Kidney glomerular epithelial cell (primary cell): ENCODE measurements at regions not wholly inside any gene's neighbourhood (a gene's known extent, or its start where the extent isn't known, plus 50 kb on each side); places are given as distances from the start of the nearest gene placed in this dataset.

ENCODE experiments used
- DNase-seq: peaks from one replicate; lab custom pipeline; 2025; lab: John Stamatoyannopoulos, UW

DNA sequence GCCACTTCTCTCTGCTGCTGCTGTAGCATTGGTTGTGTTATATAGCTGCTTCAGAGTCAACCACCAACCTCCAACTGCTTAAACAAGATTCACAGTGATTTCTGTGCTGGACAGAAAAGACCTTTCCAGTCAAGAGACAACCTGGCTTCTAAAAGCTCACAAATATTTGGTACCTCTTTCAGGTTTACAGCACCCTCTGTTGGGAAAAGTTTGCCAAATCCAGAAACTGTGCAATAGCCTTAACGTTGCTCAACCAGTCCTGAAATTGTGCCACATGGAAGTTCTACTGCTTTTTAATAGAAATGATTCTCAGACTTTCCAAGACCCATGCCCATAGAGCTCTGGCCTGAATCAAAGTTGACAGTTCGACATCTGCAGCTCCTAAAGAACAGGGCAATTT lies 842.1 kb upstream of the HTR2C start:
- no peak for DNase-seq

DNA sequence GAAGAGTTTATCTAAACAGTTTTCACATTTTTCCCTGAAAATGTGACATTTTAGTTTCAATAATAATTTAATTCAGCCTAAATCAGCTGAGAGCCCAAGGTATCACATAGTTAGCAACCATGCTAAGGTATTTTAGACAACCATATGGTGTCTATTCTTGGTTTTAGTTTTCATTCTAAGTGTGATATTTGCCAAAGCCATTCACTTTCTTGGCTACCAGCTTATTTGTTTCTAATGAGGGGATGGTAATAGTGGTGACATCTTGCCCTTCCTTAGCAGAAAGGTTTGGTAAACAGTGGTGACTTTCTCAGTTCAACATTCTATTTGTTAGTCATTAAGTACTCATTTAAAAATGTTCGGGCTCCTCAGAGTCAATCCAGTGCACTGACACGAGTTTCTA lies 854.9 kb upstream of the HTR2C start:
- DNase-seq: no peak

DNA sequence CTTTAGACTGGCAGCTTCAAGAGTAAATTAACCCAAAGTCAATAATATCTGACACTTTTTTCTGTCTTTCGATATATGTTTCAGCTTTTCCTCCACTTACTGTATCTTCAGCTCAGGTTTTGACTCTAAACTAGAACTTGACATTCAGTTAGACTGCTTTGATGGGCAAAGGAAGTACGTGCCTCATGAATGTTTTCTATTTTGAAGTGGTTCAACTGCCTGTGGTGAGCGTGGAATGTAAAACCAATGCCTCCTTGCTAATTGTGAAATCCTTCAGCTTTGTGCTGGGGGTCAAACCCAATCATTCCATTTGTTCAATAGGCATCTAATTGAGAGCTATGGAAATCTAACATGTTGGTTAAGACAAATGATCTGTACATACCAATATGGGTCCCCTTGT lies 857.0 kb upstream of the HTR2C start:
- DNase-seq: no peak

DNA sequence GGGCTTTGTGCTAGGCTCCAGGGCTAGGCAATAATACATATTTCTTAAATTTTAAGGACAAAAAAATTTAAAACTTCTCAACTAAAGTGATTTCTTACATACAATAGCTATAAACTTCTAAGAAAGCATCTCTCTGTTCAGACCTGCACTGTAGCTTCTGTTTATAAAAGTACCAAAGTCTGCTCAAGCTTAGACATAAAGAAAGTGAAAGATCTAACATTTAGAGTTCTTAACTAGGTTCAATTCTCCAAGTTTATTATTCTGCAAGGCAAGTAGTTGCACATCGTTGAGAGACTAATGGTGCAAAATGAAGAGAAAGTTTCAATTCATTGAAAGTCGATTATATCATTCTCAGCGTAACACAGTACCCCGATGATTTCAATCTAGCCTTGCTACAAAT lies 857.4 kb upstream of the HTR2C start:
- DNase-seq: no peak

DNA sequence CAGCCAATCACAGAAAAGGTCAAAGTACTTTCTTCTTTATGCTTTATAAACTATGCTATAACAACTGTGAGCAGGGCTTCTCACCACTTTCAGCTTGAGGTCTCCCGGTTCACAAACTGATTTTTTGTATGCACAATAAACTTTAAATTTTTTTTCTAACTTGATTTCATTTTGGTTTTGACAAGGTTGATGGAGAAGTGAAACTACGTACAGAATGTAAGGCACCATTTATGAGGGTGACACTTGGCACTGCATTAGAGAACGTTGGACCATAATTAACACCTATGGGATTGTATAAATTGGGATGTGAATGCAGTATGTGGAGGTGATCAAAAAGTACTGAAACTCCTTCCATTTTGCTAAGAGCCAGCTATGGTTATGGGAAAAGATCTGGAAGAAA lies 857.9 kb upstream of the HTR2C start:
- DNase-seq: no peak

DNA sequence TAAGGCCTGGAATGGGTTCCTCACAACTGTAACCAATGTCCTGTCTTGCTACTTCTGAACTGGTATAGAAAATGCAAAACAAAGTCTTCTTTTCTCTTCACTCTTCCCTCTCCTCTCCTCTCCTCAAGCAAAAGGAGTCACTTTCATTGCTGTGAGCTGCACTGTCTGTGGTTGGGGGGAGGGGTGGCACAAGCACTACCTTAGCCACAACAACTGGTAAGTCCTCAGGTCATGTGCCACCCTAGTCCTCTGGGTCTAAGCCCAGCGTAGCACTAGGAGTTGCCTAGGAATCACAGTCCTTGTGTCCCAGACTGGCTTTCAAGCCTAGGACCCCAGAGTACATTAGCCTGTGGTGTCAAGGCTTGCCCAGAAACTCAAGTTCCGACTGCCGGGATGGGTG lies 859.3 kb upstream of the AMOT start:
- DNase-seq: no peak

DNA sequence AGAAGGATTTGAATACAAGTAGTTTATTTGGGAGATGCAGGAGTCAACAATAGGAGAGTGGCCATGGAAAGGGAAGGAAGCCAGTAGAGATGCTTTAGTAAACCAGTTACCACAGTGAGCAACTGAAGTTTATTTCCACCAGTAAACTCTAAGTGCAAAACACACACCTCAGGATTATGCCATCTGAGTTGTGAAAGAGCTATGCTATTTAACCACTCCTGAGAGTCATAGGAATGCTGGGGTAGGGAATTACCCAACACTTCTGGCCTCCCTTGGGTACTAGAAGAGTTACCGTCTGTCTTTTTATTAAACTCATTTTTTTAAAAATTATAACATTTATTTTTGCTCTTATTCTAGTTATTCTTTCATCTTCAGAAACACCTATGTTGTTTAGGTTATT lies 834.6 kb upstream of the AMOT start:
- DNase-seq: no peak

DNA sequence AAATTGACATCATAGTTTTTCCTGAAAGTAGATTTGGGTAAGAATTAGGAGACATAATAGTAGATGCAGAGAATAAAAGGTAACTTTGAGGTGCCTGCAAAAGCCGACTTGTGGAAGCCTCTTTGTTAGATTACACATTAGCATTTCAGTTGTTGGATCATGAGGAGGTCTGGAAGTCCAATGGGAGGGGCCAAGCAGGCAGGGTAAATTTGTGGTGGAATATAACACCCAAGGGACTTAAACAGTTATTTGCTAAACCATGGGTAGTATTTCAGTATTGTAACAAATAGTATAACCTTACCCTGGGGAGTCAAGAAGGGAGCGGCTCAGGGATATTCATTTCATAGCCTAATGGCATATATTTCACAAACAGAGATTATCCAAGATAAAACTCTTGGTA lies 810.7 kb upstream of the AMOT start:
- no peak for DNase-seq

DNA sequence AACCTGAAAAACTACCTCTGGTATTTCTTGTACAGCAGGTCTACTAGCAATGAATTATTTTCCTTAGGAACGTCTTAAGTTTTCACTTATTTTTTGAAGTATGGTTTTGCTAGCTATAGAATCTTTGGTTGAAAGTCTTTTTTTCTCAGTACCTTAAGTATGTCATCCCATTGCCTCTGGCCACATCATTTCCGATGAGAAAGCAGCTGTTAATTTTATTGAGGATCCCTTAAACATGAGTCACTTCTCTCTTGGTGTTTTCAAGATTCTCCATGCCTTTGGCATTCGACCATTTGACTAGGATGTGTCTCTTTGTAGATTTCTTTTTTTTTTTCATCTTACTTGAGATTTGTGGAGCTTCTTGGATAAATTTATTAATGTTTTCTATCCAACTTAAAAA lies 803.8 kb upstream of the AMOT start:
- DNase-seq: no peak

DNA sequence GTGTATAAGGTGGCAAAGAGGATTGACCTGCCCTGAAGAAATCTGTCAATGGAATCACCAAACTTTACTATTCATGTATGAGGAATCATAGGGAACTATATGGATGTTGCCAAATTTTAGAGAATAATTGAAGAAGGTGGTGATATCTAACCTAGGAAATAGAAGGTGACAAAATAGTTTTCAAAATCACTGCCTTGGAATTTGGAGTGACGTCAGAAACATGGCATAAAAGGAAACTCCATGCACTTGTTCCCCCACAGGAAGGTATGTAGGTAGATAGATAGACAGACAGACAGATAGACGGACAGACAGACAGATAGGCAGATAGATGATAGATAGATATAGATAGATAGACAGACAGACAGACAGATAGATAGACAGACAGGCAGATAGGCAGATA lies 793.9 kb upstream of the AMOT start:
- no peak for DNase-seq

DNA sequence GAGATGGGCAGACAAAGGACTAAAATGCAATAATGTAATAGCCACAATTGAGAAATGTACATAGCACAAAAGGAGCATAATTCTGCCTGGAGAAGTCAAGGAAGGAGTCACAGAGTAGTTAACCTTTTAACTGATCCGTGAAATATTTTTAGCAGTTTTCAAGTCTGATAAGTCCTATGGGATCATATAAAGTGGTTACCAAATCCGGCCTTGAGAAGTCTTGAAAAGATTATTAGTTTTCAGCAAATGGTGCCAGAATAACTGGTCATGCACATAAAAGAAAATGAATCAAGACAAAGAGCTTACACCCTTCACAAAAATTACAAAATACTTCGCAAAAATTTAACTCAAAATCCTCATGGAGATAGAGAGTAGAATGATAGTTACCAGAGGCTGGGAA lies 788.7 kb upstream of the AMOT start:
- no peak for DNase-seq

DNA sequence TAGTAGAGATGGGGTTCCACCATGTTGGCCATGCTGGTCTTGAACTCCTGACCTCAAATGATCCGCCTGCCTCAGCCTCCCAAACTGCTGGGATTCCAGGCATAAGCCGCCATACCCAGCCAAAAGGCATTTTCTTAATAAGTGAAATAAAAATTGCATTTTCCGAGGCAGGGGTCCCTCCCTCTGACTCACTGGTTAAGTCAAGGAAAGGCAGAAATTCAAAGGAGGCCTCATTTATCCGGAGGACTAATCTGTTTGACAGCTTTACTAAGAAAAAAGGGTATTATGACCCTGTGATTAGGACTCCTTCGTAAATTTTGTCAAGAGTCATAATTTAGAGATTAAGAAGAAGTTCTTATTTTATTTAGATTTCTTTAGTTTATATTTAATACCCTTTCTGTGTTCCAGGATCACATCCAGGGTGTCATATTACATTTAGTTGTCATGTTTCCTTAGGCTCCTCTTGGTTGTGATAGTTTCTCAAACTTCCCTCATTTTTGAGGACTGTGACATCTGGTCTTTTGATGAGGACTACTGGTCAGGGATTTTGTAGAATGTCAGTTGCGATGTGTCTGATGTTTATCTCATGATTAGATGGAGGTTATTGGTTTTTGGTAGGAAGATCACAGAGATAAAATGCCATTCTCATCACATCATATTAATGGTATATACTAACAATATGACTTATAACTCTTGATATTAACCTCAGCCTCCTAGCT lies 753.7 kb upstream of the AMOT start:
- no peak for DNase-seq

DNA sequence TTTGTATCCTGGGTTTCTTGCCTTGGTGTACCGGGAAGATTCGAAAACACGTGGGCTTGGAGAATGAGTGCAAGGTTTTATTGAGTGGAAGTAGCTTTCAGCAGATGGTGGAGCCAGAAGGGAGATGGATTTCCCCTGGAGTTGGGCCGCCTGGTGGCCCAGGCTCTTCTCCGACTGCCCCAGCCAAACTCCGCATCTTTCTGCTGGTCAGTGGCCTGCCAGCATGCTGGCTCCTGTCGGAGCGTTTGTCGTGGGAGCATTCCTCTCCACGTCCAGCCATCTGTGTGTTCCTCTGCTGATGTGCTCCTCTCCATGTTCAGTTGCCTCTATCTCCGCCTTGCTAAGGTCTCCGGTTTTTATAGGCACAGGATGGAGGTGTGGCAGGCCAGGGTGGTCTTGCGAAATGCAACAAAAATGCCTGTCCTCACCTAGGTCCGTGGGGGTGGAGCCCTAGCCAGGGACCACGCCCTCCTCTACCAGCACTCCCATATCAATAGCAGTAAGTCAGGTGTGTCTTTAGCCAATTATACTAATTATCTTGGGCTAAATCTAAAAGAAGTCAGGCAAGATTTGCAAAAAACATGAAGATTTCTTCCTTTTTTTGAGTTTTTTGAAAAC lies 745.8 kb upstream of the AMOT start:
- no peak for DNase-seq

DNA sequence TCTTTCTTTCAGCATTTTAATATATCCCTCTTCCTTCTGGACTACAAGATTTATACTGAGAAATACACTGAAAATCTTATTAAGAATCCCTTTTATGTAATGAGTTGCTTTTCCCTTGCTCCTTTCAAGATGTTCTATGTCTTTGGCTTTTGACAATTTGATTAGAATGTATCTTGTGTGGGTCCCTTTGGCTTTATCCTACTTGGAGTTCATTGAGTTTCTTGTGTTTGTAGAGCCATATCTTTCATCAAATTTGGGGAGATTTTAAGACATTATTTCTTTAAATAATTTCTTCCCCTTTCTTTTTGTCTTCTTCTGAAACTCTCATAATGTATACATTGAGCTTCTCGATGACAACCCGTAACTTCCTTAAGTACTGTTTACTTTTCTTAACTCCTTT lies 739.9 kb upstream of the AMOT start:
- no peak for DNase-seq

DNA sequence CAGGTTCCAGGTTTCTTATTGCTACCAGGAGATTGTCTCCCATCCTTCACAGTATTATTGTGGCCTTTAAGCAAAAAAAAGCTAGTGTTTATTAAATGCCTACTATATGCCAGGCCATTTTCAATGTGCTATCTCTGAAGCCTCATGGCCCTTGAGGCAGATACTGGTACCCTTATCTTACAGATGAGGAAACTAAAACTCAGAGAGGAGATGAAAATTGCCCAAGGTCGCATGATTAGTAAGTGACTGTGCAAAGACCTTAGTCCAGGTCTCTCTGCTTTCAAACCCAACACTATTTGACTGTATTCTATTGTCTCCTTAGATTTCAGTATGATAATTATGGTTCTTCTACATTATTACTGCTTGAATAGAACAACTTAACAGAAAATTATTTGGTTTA lies 717.9 kb upstream of the AMOT start:
- no peak for DNase-seq

DNA sequence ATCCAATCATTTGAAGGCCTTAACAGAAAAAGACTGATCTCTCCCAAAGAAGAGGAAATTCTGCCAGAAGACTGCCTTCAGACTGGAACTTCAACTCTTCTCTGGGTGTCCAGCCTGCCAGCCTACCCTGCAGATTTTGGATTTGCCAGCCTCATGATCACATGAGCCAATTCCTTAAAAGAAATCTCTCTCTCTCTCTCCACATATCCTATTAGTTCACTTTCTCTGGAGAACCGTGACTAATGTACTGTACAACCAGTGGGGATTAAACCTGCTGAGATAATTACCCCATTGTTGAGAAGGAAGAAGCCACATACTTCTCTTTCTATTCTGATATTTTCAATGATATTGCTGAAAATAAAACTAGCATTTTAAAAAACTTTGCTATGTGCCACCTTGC lies 711.3 kb upstream of the AMOT start:
- DNase-seq: no peak

DNA sequence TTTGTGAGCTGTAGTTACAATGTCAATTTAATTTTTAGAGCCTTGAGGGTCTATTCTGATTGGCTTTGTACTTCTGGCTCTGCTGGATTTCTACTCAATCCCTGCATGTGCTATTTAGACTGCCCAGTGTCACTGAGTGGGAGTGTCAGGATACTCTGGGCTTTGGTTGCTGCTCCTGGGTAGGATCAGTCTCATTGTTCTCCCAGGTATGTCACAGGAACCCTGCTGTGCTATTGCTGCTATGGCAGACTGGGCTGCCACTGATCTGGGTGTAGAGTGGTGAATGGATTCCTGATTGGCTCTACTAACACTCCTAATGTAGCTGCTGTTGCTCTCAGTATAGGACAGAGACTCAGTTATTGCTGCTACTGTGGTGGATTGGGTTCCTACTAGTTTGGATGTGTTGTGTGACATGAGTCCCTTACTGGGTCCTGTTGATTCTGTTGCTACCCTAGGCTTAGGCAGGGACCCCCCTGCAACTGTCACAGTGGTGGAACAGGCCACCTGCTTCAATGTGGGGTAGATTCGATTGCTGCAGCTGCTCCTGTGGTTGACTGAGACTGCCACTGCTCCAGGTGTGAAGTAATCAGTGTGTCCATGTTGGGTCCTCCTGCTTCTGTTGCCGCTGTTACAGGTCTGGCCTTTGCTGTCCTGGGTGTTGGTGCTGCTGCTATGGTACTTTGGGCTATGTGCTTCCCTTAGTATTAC lies 707.8 kb upstream of the AMOT start:
- DNase-seq: no peak

DNA sequence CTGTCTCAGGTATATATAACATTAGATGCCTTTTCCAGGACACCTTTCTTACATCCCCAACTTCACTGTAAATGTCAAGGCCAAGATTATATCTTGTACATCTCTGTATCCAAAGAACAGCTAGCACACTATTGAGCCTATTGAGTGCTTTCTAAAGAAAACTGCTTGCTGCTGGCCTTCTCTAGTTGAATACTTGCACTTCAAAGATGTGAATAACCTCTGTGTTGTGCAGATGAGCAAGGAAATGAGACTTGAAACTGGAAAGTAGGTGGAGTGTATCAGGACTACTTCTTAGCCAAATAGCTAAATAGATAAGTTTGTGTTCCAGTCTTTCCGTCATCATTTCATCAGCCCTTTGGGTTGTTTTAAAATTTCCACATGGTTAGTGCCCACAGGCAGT lies 704.4 kb upstream of the AMOT start:
- DNase-seq: no peak

DNA sequence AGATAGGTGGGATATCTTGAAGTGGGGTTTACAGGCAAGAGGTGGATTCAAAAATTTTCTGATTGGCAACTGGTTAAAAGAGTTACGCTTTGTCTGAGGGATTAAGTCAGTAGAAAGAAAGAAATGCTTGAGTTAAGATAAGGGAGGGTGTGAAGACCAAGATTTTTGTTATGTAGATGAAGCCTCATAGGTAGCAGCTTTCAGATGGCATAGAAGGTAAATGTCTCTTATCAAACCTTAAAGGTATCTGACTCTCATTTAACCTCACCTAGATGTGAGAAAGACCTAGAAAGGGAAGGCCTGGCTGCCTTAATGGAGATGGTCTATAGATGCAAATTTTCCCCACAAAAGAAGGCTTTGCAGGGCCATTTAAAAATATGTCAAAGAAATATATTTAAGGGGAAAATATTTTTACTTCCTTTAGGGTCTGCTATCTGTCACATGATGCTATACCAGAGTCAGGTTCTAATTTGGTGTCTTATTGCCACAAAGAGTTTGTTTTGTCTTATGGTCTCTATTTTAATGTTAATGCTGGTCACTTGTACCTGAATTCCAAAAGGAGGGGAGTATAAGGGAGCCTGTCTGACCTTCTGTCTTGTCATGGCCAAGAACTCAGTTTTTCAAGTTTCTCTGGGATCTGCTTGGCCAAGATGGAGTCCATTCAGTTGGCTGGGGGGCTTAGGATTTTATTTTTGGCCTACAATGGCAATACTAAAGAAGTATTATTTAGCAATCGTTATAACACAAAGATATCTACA lies 699.1 kb upstream of the AMOT start:
- no peak for DNase-seq

DNA sequence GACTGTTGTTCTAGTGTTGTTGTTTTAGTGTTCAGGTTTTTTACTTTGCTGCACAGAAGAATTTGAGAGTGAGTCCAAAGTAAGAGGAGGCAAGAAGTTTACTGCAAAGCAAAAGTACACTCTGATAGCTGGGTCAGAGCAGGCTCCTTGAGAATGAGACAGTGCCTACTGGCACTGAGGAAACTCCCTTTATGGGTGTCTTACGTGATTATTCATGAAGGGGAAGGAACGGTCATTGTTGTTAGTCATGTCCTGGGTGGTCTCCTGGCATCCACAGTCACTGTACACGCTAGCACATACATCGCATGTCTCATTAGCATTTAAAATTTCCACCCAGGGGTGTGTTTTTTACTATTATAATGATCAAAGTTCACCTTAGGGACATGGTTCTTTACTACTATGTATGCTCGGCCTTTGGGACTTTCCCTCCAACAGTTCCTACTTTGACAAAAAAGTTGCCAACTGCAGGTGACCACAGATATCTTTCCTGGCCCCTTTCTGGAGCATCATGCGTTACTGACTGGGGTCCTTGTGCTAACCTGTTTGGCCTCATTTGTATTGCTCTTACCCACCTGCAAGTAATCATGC lies 688.9 kb upstream of the AMOT start:
- no peak for DNase-seq

DNA sequence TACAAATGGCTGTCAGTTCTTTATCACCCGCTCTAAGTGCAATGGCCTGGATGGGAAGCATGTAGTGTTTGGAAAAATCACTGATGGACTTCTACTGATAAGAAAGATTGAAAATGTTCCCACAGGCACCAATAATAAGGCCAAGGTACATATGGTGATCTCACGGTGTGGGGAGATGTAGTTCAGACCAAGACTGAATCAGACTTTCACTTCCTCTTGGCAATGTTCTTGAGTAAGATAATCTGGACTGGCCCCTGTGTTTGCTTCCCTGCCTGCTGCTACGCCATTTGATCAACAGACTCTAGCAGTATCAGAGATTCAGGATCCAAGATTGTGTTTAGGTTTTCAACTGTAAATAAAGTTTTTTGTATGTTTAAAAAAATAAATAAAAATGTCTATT lies 682.2 kb upstream of the AMOT start:
- no peak for DNase-seq

DNA sequence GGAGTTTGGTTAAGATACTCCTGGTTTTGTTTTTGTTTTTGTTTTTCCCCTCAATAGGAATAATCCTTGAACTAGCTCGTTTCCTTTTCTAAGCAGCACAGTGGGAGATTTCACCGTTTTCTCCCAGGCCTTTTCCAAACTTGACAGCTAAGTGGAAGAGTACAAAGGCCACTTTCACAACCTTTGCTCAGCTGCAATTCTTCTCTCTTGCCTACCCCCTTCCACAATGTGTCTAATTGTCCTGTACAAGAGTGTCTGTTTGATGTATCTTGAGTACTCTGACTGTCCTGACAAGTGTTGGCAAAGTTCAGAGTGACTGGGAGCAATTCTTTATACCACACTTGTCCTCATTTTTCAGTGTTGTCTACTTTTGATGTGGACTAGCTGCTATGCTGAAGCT lies 674.3 kb upstream of the AMOT start:
- DNase-seq: no peak
